ENCODE measurements at regions not wholly inside any gene's neighbourhood (a gene's known extent, or its start where the extent isn't known, plus 50 kb on each side); places are given as distances from the start of the nearest gene placed in this dataset.

GRCh38 chr2:221342388-221342787 is 229.7 kb downstream of the EPHA4 start:
- Histone ChIP-seq H3K23ac (ENCODE audit: insufficient read length, low read depth, low read length) (no peak overlapping the region), H4K91ac (ENCODE audit: insufficient read length, low read depth, low read length) (no peak overlapping the region), H3K9ac (ENCODE audit: extremely low read depth, insufficient read length, low read length) (no peak overlapping the region), H3K79me2 (ENCODE audit: insufficient read depth, low read length) (no peaks in the 10 kb centered on the region), H3T11ph (ENCODE audit: low read length) (no peak overlapping the region), H2BK20ac (ENCODE audit: low read depth, low read length, poor library complexity, severe bottlenecking) (no peak overlapping the region), H3K14ac (ENCODE audit: insufficient read depth, low read length) (no peak overlapping the region), H3K56ac (ENCODE audit: insufficient read length, low read depth, low read length) (no peak overlapping the region), H3K79me1 (ENCODE audit: insufficient read depth, low read depth, low read length, poor library complexity, severe bottlenecking) (no peaks in the 10 kb centered on the region), H3K27ac (ENCODE audit: insufficient read length, low read depth, low read length) (no peak overlapping the region), H2BK15ac (ENCODE audit: low read depth, low read length) (no peak overlapping the region), H3K18ac (ENCODE audit: insufficient read length, low read depth, low read length) (no peak overlapping the region), H3K4me1 (ENCODE audit: insufficient read depth, low read length) (no peaks in the 10 kb centered on the region), H4K8ac (replicated peaks; ENCODE audit: insufficient read length, low read depth, low read length) (no peak overlapping the region), H3K23me2 (ENCODE audit: insufficient read length, low read depth, low read length, poor library complexity, severe bottlenecking) (no peaks in the 10 kb centered on the region), H4K20me1 (ENCODE audit: control insufficient read depth, insufficient read depth, insufficient read length) (no peaks in the 10 kb centered on the region), H3K4me2 (ENCODE audit: insufficient read depth, insufficient read length, low read length) (no peak overlapping the region), H3K27me3 (ENCODE audit: insufficient read depth, low read length) (no peaks in the 10 kb centered on the region), H2BK5ac (ENCODE audit: insufficient read length, low read length) (no peak overlapping the region), H3K9me3 (ENCODE audit: control insufficient read depth, low read depth, low read length) (no peaks in the 10 kb centered on the region), H4K5ac (ENCODE audit: insufficient read length, low read depth, low read length) (no peak overlapping the region), H2AK5ac (ENCODE audit: insufficient read length, low read length) (no peak overlapping the region), H2BK120ac (ENCODE audit: low read depth, low read length, poor library complexity, severe bottlenecking) (no peak overlapping the region), H3K4ac (ENCODE audit: low read depth, low read length) (no peak overlapping the region), H2AFZ (ENCODE audit: low read length) (no peak overlapping the region), H2BK12ac (ENCODE audit: insufficient read length, low read depth, low read length) (no peak overlapping the region)
- no CpG with 5 or more reads among the region's 8 CpGs for WGBS (ENCODE audit: extremely low coverage, insufficient read length, low lambda C conversion rate)
- no peaks in the 10 kb centered on the region for H3K4me1 Mint-ChIP-seq
- H3K9me3 Mint-ChIP-seq = no peaks in the 10 kb centered on the region; a peak in 1 of 5 replicates
- H3K27me3 Mint-ChIP-seq (ENCODE audit: low read depth) = no peaks in the 10 kb centered on the region; the same call in 1 of the 2 replicates
- no peaks in the 10 kb centered on the region for H3K36me3 Mint-ChIP-seq (ENCODE audit: insufficient read depth in 1 of 3, low read depth in 3 of 3)
- no peak for DNase-seq
- H3K27ac Mint-ChIP-seq = no peak overlapping the region
- TF ChIP-seq CTCF (conservative IDR thresholded peaks at IDR 0.05) = no peak
- H3K4me3 Mint-ChIP-seq = no peak overlapping the region
